Left ventricle myocardium inferior (tissue), 1 donor: ENCODE measurements at regions not wholly inside any gene's neighbourhood (a gene's known extent, or its start where the extent isn't known, plus 50 kb on each side); places are given as distances from the start of the nearest gene placed in this dataset.

Source experiments
- DNase-seq: peaks from one replicate; pipeline ENCODE4 v3.0.0-alpha.2; 2020
- H3K27ac ChIP-seq: fragments of 200-600 bp; replicated peaks from 2 replicates; pipeline ENCODE4 v1.8.0; 2021
- H3K27me3 ChIP-seq: fragments of 200-600 bp; 2 replicates; pipeline ENCODE4 v1.8.0; 2021; ENCODE audit warnings: low read depth
- H3K36me3 ChIP-seq: fragments of 200-600 bp; 2 replicates; pipeline ENCODE4 v1.8.0; 2021
- H3K4me1 ChIP-seq: fragments of 200-600 bp; 2 replicates; pipeline ENCODE4 v1.8.0; 2021
- H3K4me3 ChIP-seq: fragments of 200-600 bp; 2 replicates; pipeline ENCODE4 v1.8.0; 2021; ENCODE audit warnings: mild to moderate bottlenecking, moderate library complexity
- H3K9me3 ChIP-seq: fragments of 200-600 bp; replicated peaks from 2 replicates; pipeline ENCODE4 v1.8.0; 2021
- CTCF ChIP-seq: fragments of 200-600 bp; IDR thresholded peaks from 2 replicates; pipeline ENCODE4 v1.8.0; 2021; ENCODE audit warnings: antibody characterized with exemption, mild to moderate bottlenecking, borderline replicate concordance
- intact Hi-C: fragments of 100-400 bp; cut with micrococcal nuclease; formaldehyde crosslinking; loops from one replicate; pipeline ENCODE4 v1.11.0; 2022
- donor health status: DM: no; HTN: yes; CAD: no; lungs with severe emphysema.

GRCh38 chr1:232560940-232561339, 69.0 kb downstream of the SIPA1L2 start:
- Histone ChIP-seq H3K4me3 (no peak overlapping the region), H3K4me1 (peaks cover 81% of the 10 kb centered on the region), H3K36me3 (no peaks in the 10 kb centered on the region), H3K9me3 (no peaks in the 10 kb centered on the region), H3K27me3 (no peaks in the 10 kb centered on the region), H3K27ac (no peak overlapping the region)
- no peak for TF ChIP-seq CTCF
- no peak for DNase-seq
- intact Hi-C loops: loop anchor here (10.0 kb wide), 1 partner anchor 64 kb away; no protein-coding TSS in a partner anchor

GRCh38 chr1:232558954-232559353, 71.0 kb downstream of the SIPA1L2 start:
- H3K27ac ChIP-seq: peak overlapping the region; percentile 18
- intact Hi-C loops: no loop called here
- no peak overlapping the region for H3K4me3 ChIP-seq
- H3K27me3 ChIP-seq: no peaks in the 10 kb centered on the region
- H3K36me3 ChIP-seq: no peaks in the 10 kb centered on the region
- no peaks in the 10 kb centered on the region for H3K9me3 ChIP-seq
- peaks cover 91% of the 10 kb centered on the region for H3K4me1 ChIP-seq
- no peak for DNase-seq
- no peak for TF ChIP-seq CTCF

GRCh38 chr1:232557502-232558191, 72.3 kb downstream of the SIPA1L2 start:
- intact Hi-C loops: no loop called here
- Histone ChIP-seq H3K4me3 (no peak overlapping the region), H3K27ac (peak overlapping the region; percentile 77), H3K27me3 (no peaks in the 10 kb centered on the region), H3K36me3 (no peaks in the 10 kb centered on the region), H3K9me3 (no peaks in the 10 kb centered on the region), H3K4me1 (peaks cover 94% of the 10 kb centered on the region)
- TF ChIP-seq CTCF: no peak
- DNase-seq: no peak

- DNase-seq: no peak
These were observed 72.8 kb downstream of the SIPA1L2 start for GRCh38 chr1:232557096-232557495.

GRCh38 chr1:232556351-232556750, 73.6 kb downstream of the SIPA1L2 start:
- no peak for TF ChIP-seq CTCF
- Histone ChIP-seq H3K27ac (peak overlapping the region; percentile 77), H3K9me3 (no peaks in the 10 kb centered on the region), H3K36me3 (no peaks in the 10 kb centered on the region), H3K4me3 (no peak overlapping the region), H3K27me3 (no peaks in the 10 kb centered on the region), H3K4me1 (peaks cover 90% of the 10 kb centered on the region)
- DNase-seq: no peak
- intact Hi-C loops: no loop called here

More at GRCh38 chr1:232557096-232557495, 72.8 kb downstream of the SIPA1L2 start:
- Histone ChIP-seq H3K4me1 (peaks cover 93% of the 10 kb centered on the region), H3K4me3 (no peak overlapping the region), H3K36me3 (no peaks in the 10 kb centered on the region), H3K27ac (peak overlapping the region; percentile 77), H3K9me3 (no peaks in the 10 kb centered on the region), H3K27me3 (no peaks in the 10 kb centered on the region)
- no peak for TF ChIP-seq CTCF
- intact Hi-C loops: no loop called here
